B cell (primary cell): ENCODE measurements at regions not wholly inside any gene's neighbourhood (a gene's known extent, or its start where the extent isn't known, plus 50 kb on each side); places are given as distances from the start of the nearest gene placed in this dataset.

Experiments used
- EZH2 ChIP-seq: IDR thresholded peaks from 2 replicates; pipeline ENCODE4 v1.6.1; 2012; ENCODE audit warnings: borderline replicate concordance, low read depth, mild to moderate bottlenecking, moderate library complexity, low read length; ENCODE audit not compliant: insufficient read depth, poor library complexity, severe bottlenecking
- TF ChIP-seq, protein P1 (sequence below): fragments of 200-600 bp; IDR thresholded peaks from one replicate; pipeline ENCODE4 v1.8.0; 2022; ENCODE audit warnings: antibody characterized with exemption, mild to moderate bottlenecking

DNA sequence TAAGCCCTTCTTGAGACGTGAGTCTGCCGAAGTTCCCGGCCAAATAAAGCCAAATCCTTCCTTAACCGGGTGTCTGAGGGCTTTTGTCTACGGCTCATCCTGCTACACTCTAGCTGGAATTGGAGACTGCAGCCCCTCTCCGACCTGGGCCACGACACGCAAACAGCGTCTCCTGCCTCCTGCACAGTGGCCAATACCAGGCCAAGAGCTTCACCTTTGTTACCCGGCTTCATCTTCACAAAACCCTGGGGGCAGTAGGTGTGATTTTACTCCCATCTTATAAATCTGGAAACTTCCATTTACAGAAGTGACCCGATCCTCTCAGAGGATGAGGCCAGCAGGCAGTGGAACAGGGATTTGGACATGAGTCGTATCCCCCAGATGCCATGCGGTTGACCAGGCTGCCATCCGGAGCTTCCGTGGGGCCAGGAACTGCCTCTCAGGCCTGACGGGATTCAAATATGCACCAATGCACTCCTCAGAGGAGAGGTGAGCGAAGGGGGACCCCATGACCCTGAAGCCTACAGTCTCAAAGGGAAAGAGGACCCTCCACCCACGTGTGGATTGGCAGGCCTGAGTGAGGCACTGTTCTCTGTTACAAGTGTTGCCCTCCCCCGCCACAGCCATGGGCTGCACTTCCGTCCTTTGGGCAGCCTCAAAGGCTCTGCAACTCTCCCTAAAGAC is 53.2 kb upstream of the KLF13 start:
- TF ChIP-seq EZH2 = no peak
- TF ChIP-seq, protein P1, sequence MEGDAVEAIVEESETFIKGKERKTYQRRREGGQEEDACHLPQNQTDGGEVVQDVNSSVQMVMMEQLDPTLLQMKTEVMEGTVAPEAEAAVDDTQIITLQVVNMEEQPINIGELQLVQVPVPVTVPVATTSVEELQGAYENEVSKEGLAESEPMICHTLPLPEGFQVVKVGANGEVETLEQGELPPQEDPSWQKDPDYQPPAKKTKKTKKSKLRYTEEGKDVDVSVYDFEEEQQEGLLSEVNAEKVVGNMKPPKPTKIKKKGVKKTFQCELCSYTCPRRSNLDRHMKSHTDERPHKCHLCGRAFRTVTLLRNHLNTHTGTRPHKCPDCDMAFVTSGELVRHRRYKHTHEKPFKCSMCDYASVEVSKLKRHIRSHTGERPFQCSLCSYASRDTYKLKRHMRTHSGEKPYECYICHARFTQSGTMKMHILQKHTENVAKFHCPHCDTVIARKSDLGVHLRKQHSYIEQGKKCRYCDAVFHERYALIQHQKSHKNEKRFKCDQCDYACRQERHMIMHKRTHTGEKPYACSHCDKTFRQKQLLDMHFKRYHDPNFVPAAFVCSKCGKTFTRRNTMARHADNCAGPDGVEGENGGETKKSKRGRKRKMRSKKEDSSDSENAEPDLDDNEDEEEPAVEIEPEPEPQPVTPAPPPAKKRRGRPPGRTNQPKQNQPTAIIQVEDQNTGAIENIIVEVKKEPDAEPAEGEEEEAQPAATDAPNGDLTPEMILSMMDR = no peak
